HG03565 (cell line): ENCODE measurements at regions not wholly inside any gene's neighbourhood (a gene's known extent, or its start where the extent isn't known, plus 50 kb on each side); places are given as distances from the start of the nearest gene placed in this dataset.

ENCODE experiments used
- ATAC-seq: cut with Tn5 transposase; IDR thresholded peaks from one replicate; pipeline ENCODE4 v1.9.1; 2021; ENCODE audit warnings: mild to moderate bottlenecking, moderate library complexity; ENCODE audit not compliant: unreplicated experiment

DNA sequence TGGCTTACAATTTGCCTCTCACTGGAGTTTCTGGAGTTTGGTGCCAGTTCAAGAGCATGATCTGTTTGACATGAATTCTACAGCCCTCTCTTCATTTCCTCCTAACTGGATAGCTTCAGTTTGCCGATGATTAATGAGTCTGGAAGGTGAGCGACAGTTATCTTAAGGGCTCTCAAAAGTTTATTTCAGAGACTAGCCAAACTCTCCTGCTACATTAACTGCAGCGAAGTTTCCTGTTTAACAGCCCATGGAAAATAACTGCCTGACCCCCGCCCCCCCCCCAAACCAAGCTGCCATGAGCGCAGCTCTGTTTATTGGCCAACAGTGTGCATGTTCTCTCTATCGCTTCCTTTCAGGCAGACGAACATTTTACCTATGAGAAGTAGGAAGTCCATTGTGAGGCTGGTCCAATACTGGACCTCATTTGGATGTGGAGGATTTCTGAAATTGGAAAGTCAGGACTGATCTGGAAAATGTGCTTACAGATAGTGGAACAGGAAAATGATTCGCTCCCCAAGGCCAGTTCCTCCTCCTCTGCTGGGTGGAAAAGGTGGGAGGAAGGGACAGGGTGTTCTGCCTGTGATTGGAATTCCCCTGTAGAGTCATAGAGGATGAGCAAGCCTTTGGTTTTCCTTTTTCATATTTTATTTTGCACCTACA lies 522.2 kb upstream of the JAG1 start:
- no peak for ATAC-seq

DNA sequence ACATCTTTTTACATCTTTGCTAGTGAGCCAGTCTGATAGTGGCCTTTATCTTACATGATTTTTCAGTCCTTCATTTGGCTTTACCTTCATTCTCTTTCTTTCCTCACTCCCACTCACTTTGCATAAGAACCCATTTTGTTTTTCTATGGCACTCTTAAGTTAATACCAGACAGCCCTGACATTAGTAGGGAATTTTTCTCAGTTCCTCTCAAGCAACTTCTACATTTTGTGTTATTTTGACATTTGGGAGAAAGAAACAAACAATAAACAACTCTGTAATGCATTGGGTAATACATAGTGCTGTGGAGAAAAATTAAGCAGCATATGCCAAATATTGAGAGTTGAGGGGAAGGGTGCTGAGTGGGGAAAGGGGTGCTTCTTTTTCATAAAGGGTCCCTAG lies 524.1 kb upstream of the JAG1 start:
- no peak for ATAC-seq

DNA sequence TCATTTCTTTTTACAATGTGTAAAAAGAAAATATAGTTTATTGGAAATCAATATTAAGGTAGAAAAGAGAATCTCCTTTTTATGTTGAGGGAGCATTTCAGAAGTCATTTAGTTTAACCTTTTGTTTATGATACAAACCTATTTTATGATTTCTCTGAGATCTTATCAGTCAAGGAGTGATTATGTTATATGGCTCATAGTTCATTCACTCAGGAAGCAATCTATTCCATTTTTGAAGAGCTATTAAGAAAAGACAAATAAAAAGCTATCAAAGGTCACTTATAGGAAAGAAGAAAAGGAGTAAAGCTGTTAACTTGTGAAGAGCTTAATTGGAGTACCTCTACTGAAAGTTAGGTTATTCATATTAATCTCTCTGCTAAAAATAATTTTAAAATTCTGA lies 526.6 kb upstream of the JAG1 start:
- no peak for ATAC-seq

DNA sequence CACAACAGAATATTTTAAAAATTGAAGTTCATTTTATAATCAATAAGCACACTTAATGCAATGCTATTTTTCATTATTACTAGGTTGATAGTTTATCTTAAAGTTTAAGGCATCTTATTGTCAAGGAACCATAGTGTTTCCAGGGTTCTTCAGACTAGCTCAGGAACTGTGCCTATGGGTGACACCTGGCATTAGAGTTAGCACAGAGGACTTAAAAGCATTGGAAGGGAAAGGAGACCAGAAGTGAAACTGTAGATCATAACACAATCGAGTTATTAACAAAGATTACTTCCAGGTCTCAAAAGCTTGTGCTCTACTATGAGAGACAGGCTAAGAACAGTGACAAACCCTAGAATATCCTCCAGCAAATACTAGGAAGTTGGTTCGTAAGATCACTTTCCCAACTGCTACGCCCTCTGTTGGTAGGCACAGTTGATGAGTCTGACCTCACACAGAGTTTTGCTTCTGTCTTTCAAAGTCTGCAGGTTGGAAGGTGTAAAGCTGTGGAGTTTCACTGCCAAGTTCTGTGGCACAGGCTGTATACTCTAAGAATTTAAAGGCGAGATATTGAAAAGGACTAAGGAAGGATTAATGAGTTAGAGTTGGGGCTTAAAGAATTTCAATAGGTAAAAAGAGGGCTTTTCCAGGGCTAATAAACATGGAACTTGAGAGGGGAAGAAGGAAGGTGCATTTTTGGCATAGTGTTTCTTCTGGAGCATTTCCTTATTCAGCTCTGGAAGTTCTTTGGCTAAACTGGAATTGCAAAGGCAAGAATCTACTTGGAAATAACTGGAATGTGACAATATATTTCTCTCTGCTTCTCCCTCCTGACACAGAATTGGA lies 531.3 kb upstream of the JAG1 start:
- ATAC-seq = peak; percentile 84

DNA sequence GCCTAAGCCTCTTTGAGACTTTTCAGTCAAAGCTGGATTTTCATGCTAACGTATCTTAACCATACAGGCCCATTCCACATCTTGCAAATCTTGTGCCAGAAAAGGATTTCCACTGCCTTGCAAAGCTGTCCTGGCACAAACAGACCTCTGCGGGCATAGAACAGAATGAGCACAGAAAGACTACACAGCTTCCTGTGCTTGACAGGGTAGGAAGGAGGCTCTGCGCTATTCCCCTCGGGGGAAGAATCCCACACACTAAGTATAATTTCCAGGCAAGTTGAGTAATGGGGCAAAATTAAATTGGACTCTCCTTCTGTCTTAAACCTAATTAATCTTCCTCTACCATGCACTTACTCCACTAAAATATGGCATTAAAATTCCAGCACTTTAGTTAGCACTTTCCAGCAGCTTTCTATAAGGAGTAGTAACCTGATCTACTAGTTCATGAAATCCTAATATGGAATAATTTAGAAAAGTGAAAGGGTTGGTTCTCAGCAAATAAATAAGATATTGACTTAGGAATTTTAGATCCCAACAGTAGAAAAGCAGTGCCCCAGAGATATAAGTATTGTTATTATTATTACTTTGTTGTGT lies 532.1 kb upstream of the JAG1 start:
- ATAC-seq = no peak

DNA sequence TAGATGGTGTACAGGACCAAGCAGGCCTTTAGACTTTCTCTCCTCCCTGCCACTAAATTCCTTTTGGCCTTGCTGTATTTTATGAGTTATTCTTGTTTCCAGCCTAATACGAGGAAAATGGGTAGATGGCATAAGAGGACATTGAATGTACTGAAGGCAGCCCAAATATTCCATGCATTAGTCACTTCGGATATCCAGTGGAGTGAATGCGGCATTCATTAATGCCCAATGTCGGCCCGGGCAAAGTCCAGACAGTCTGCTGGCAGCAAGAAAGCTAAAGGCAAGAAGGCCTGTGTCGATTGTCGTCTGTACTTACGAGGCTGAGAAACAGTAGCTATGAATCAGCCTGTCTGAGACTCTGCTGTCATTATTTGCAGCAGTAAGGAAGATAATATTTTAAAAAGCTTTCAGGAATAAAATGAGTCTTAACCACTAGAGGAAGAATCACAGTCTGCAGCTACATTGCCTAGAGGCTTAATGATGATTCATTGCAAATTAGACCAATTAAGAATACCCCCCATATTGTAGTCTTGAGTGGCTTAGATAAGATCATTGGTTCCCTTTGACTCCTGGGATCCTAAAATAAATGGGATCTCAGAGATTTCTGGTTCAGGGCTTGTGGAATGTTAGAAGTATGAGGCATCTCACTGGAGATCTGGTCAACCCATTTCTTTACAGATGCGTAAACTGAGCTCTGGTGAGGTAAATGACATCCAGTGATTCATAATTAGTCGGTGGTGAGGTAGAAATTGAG lies 534.1 kb upstream of the JAG1 start:
- ATAC-seq = no peak

DNA sequence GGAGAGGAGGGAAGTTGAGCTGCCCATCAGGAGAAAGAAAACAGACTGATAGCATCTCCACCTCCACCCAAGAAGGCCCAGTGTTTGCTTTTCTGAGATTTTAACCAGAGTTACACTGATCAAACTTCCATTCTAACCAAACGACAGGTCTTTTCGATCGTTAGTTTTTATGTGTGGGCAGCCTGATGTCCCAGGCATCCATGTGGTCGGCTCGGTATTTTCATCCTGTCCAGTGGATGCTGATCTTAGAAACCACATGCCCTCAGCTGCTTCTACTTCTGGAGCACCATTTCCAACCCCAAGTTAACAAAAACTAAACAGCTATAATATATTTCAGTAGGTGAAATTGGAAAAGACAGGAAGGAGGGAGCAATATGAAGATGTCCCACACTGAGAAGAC lies 536.8 kb upstream of the JAG1 start:
- ATAC-seq = no peak

DNA sequence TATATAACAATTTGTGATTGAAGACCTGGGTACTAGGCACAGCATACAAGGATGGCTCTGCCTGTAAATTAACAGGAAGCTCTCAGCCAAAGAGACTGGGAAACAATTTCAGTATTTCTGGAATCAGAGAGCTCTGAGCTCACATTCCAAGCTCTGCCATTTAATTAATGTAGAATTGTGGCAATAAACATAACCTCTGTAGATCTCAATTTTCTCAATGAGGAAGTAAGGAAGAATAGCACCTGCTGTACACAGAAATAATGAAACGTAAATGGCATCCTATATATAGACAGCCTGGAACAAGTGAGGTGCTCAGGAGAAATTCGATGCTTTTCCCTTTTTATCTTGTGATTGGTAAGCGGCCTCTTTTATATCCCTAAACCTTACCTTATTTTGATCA lies 538.5 kb upstream of the JAG1 start:
- ATAC-seq = no peak

DNA sequence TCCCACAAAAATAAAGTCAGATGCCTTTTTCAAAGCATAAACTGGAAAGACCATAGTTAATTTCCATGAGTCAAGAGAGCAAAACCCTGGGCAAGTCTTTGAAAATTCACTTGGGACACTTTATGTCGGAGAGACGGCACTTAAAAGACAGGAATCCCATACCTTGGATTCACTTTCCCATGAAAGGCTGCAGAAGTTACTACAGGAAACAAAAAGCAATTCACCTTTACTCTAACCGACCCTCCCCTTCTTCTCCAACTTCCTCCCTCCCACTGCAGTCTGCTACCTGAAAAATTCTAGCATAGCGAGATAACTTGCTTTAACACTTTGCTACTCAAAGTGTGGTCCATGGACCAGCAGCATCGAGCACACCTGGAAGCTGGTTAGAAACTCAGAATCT lies 539.1 kb upstream of the JAG1 start:
- no peak for ATAC-seq

DNA sequence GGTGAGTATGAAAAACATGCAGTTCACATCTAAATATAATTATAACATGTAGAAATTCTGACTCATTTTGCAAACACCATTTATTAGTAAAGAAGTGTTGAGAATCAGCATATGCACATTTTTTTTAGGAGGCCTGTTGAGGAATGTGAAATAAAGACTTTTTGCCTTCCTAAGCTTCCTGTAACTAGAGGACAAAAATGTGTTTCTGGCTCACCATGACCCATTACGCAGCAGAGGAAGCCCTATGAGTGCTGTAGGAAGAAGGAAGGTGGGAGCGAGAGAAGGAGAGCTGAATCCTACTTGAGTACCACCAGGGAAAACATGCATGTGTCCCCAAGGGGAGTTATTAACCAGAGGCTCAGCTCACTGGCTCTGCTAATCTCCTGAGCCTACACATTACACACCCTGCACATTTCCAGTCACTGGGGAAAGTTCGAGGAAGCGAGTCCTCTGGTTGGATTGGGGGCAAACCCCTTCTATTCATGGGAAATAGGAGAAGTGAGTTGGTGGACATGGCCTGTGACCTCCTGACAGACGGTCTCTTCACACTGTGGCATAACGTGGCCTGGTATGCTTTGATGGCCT lies 540.5 kb upstream of the JAG1 start:
- no peak for ATAC-seq

DNA sequence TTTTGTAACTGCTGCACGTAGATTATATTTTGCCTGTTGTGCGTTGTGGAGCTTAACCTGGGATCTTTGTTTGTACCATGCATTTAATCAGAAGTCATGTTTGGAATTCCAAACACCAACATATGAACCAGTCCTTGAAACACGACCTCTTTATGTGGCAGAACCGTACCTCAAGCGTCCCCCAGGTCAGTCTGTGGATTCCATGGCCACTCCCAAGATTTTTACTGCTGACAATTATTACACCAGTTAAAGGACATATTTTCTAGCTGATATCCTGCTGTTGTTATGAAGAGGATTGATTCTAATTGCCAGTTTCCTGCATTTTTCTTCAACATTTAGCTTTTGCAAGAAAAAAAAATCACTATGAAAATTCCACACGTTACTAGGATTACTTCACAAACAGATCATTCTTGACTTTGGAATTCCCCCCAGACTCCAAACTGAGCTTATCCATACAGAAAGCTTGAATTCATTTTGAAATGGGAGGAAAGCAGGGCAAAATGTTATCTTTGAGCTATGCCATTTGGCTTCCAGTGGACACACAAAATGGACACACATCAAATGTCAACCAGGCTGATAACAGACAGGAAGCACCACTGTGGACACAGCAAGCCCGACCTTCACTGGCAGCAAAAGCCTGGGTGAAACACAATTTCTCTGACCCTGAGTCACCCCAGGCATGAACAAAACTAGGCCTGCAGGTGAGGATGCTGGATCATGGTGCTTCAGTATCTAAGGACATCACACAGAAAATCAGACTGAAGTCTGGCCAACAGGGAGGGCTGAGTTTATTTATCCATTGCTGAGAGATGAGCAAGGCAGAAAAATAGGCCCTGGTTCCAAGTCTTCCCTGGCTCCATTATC lies 542.9 kb upstream of the JAG1 start:
- no peak for ATAC-seq

DNA sequence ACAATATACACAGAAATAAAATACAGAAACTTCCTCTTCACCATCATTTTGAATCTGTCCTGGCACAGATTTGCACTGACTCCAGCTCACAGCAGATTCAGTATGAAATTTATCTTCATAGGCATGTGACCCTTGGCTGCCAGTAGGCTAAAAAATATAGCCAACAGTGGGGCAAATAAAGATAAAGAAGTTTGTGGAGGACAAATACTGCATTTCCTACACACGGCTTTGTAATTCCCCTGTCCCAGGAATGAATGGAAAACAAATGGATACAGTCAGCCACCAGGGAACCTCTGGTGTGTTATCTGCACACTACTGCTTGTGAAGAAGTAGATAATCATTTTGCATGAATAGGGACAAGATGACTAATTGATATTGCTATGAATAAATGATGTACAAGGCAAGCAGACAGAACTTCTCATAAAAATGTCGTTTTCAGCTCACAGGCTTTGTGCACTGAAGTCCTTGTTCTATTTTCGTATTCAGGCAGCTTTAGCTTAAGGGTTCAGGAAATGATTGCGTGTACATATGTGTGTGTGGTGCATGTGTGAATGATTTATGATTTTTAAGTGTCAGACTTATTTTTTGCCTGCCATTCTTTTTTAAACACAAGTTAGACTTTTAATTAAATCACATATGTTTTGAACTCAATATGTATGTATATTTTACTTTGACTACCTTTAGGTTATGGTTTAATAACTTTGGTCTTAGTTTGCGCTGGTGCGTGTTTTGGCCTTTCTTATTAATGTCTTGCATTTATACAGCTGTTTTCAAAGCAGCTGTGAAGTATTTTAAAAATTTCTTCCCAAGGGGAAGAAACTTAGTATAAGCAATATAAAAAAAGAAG lies 543.8 kb upstream of the JAG1 start:
- ATAC-seq = no peak

DNA sequence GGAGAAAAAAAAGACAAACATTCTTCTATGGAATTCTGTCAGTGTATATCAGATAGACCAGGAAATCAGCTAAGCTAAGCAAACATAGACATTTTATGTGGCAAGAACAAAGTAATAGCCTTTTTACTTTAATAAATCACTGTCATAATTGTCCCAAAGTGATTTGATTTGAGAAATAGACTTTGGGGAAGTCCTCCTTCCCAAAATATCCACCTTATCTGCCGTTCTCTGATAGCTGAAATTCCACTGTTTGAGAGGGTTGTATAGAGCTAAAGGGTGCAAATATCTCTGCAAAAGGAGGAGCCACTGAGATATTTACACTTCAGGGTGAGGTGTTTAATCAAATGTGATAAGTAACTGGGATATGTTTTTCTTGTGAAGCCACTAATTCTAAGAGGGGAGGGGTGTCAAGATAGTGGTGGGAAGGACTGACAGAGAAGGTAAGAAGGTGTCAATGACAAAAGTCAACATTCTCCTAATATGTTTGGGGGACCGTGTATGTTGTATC lies 544.4 kb upstream of the JAG1 start:
- no peak for ATAC-seq

DNA sequence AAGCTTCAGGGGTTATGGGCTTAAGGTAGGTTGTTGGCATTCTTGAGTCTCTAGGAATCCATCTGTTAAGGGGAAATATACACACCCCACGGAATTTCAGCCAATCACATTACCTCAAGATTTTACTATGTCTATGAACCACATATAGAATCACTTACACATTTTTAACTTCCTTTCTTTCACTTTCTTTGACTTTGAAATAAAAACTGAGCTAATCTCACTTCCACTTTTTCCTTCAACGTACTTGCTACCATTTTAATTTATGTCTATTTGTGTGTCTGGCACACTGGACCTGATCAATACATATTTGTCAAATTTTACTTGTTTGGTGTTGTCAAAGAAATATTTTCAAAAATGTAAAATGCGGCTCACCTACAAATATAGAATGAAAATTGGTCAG lies 545.4 kb upstream of the JAG1 start:
- ATAC-seq = peak; percentile 88

DNA sequence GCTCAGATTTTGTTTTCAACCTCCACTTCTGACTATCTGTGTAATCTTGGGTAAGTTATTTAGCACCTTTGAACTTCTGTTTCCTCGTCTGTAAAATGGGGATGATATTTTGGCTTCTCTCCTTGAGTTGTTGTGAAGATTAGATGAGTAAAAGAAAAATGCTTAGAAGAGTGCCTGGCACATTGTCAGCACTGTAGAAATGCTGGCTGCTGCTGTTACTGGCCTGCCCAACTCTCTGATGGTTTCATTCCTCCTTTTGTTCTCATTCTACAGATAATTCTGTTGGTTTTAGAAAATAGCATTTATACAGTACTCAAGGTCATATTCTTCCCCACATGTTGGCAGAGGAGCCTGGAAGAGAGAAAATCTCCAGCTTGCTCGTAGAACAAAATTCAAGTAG lies 547.2 kb upstream of the JAG1 start:
- ATAC-seq = no peak

DNA sequence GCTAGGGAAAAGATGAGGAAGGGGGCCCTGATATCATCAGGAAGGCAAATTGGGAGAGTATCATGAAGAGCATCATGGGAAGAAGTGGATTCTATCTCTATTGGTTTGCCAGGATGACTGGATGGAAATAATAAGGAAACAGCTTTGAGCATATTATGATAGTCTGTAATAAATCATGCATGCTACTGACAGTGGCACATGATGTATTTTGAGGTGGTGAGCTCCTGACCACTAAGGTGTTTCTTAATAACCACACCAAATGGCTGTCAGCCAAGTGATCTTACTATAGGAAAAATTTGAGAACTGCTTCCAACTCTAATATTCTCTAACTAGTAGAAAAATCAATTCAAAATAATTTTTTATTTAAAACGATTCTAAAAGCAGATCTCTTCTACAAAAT lies 548.4 kb upstream of the JAG1 start:
- ATAC-seq = no peak

DNA sequence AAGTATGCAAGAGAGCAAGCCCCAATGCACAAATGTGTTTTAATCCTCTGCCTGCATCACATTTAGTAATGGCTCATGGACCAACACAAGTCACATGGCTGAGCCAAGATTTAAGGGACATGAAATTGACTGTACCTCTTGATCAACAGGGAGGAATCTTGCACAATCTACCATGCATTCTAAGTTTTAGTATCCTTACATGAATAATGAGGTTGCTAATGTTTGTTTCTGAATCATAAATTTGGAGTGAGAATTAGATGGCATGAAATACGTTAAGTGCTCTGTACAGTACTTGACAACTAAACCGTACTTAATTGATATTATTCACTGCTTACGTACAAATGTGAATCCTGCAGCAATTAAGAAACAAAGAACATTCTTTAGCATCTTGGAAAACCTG lies 553.8 kb upstream of the JAG1 start:
- ATAC-seq = no peak

DNA sequence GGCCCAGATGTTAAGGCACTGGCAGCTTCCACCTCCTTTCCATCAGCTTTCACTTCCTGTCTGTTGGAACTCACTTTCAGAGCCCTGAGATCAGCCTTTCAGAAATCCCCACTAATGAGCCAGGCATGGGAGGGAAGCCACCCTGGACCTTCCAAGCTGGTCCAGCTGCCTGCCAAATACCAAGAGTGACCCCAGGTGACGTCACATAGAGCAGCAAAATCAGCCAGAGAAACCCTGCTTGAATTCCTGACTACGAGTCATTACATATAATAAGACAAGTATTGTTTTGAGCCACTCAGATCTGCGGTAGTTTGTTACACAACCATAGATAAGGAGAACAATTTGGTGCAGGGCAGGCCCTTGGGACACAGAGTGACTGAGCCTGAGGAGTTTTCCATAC lies 556.0 kb upstream of the JAG1 start:
- ATAC-seq = no peak

DNA sequence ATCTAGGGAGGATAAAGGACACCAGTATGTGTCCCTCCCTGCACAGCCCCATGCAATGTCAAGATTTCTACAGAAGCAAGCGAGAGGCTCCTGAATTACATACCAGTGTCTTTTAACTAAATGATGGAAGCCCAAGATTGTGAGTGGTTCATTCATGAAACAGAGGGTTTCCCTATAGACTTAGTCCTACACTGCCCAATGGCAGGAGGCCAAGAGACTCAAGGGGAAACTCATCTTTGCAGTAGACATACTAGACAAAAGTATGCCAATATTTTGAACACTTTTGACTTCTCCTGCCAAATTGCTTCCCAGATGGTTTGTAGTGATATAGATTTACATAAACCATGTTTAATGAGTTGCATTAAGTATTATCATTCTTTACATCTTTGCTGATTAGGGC lies 557.2 kb upstream of the JAG1 start:
- ATAC-seq = no peak
